K562 (cell line): ENCODE measurements at regions not wholly inside any gene's neighbourhood (a gene's known extent, or its start where the extent isn't known, plus 50 kb on each side); places are given as distances from the start of the nearest gene placed in this dataset.

Experiments
- ATAC-seq: fragments of 200-7000 bp; cut with Tn5 transposase; 3 replicates; pipeline ENCODE4 v1.9.1; 2020; ENCODE audit warnings: moderate library complexity
- BruUV-seq: library from RNA; stranded (reverse); fragments of 400-500 nt; replicated peaks from 2 replicates; lab custom pipeline; 2021; lab: Mats Ljungman, UMichigan
- CTCF ChIA-PET: fragments of 300-600 bp; formaldehyde crosslinking; extraction: SDS; loops from one replicate; lab custom pipeline; 2021; ENCODE audit warnings: low intra/inter-chr PET ratio; lab: Yijun Ruan, JAX
- POLR2A ChIA-PET: fragments of 300-600, 350-650 bp; sonication (Branson Sonifier 250); formaldehyde crosslinking; extraction: SDS; loops from one replicate; lab custom pipeline; 2021; ENCODE audit warnings: antibody characterized with exemption, inconsistent platforms; lab: Yijun Ruan, JAX
- DNase-seq, 4 experiments: peaks; one replicate each; pipeline versions ENCODE4 v3.0.0 to v3.0.0-alpha.2; 2011 to 2018; ENCODE audit warnings: low spot score in 3 of 4, mixed read lengths in 3 of 4; ENCODE audit errors: extremely low read depth in 1 of 4
- FAIRE-seq: peaks from 2 replicates; lab custom pipeline; 2011; peaks lifted over from hg19 to GRCh38; lab: Jason Lieb, UNC
- H2AFZ ChIP-seq: 2 replicates; pipeline ENCODE4 v1.6.0; 2011; ENCODE audit warnings: low read depth, low read length, control low read depth, inconsistent platforms
- H3K27ac ChIP-seq: fragments of 200-600 bp; 3 replicates; pipeline ENCODE4 v1.8.0; 2011; ENCODE audit warnings: low read depth, mild to moderate bottlenecking, control low read depth, inconsistent platforms, low read length, moderate library complexity, mixed read lengths; ENCODE audit errors: extremely low read depth
- H3K27me3 ChIP-seq, 2 experiments: fragments of 300-600 bp in 1 of 2; 2 replicates in 1 of 2; 3 replicates in 1 of 2; pipeline versions ENCODE4 v1.6.0 to v1.8.0; 2011; ENCODE audit warnings: inconsistent platforms in 2 of 2, low read length in 2 of 2, mild to moderate bottlenecking in 1 of 2, mixed read lengths in 1 of 2, moderate library complexity in 1 of 2; ENCODE audit not compliant: control insufficient read depth in 2 of 2, insufficient read depth in 2 of 2
- H3K36me3 ChIP-seq: fragments of 300-600 bp; 3 replicates; pipeline ENCODE4 v1.8.0; 2011; ENCODE audit warnings: mild to moderate bottlenecking, low read length, inconsistent platforms; ENCODE audit not compliant: control insufficient read depth, insufficient read depth
- H3K4me1 ChIP-seq, 2 experiments: fragments of 200-600 bp in 1 of 2; replicated peaks in 1 of 2; 2 replicates in 1 of 2; 3 replicates in 1 of 2; pipeline versions ENCODE4 v1.5.1 to v1.8.0; 2011; ENCODE audit warnings: inconsistent platforms in 2 of 2, low read length in 2 of 2, mild to moderate bottlenecking in 1 of 2, mixed read lengths in 1 of 2, moderate library complexity in 1 of 2; ENCODE audit not compliant: control insufficient read depth in 2 of 2, insufficient read depth in 2 of 2
- H3K4me2 ChIP-seq: 2 replicates; pipeline ENCODE4 v1.6.1; 2011; ENCODE audit warnings: low read length, control low read depth, inconsistent platforms, mixed read lengths; ENCODE audit not compliant: insufficient read depth
- H3K4me3 ChIP-seq: fragments of 200-600 bp; sonication (generic), shearing (Covaris generic); 2 replicates; pipeline ENCODE4 v1.5.1; 2016; ENCODE audit warnings: control low read depth, inconsistent platforms
- H3K79me2 ChIP-seq: fragments of 200-600 bp; 3 replicates; pipeline ENCODE4 v1.8.0; 2011; ENCODE audit warnings: low read length, inconsistent platforms; ENCODE audit not compliant: control insufficient read depth, insufficient read depth
- H3K9ac ChIP-seq, 2 experiments: 2 replicates each; pipeline versions ENCODE4 v1.6.0 to v1.6.1; 2011; ENCODE audit warnings: low read depth in 2 of 2, low read length in 2 of 2, control low read depth in 1 of 2, inconsistent platforms in 1 of 2, mild to moderate bottlenecking in 1 of 2, mixed read lengths in 1 of 2; ENCODE audit not compliant: insufficient read depth in 1 of 2
- H3K9me1 ChIP-seq: one replicate; pipeline ENCODE4 v1.6.0; 2011; ENCODE audit warnings: inconsistent platforms, mild to moderate bottlenecking, low read length, moderate library complexity; ENCODE audit not compliant: control insufficient read depth, insufficient read depth
- H3K9me3 ChIP-seq: replicated peaks from 2 replicates; pipeline ENCODE4 v1.5.1; 2011; ENCODE audit warnings: low read depth, low read length, inconsistent platforms; ENCODE audit not compliant: control insufficient read depth, insufficient read depth
- H4K20me1 ChIP-seq: replicated peaks from 2 replicates; pipeline ENCODE4 v1.6.1; 2011; ENCODE audit warnings: low read length, inconsistent platforms, mixed read lengths; ENCODE audit not compliant: control insufficient read depth, insufficient read depth
- ARNT ChIP-seq, 2 experiments: fragments of 450-650 bp; IDR thresholded peaks; 2 replicates each; pipeline ENCODE4 v1.6.1; 2016; ENCODE audit warnings: mild to moderate bottlenecking in 1 of 2
- DACH1 ChIP-seq: fragments of 450-650 bp; IDR thresholded peaks from 2 replicates; pipeline ENCODE4 v1.6.1; 2018; ENCODE audit not compliant: partially characterized antibody
- ELF1 ChIP-seq: fragments of 200-800 bp; sonication (Bioruptor generic); IDR thresholded peaks from 2 replicates; pipeline ENCODE4 v1.6.1; 2016; ENCODE audit warnings: missing genetic modification characterization, missing compliant biosample characterization
- ETS1 ChIP-seq: conservative IDR thresholded peaks from 2 replicates; pipeline ENCODE4 v1.6.1; 2011; ENCODE audit warnings: low read depth, mild to moderate bottlenecking, low read length; ENCODE audit not compliant: control insufficient read depth
- EWSR1 ChIP-seq: fragments of 450-650 bp; IDR thresholded peaks from 2 replicates; pipeline ENCODE4 v1.6.1; 2018; ENCODE audit warnings: borderline replicate concordance, mild to moderate bottlenecking, low read depth, moderate library complexity; ENCODE audit not compliant: partially characterized antibody
- LARP7 ChIP-seq: fragments of 450-650 bp; IDR thresholded peaks from 2 replicates; pipeline ENCODE4 v1.6.1; 2016
- MAZ ChIP-seq, 2 experiments: fragments of 450-650 bp in 1 of 2; sonication (generic) in 1 of 2; formaldehyde crosslinking; IDR thresholded peaks in 1 of 2; conservative IDR thresholded peaks in 1 of 2; 2 replicates each; pipeline versions ENCODE4 v1.4.0 to v1.5.0; 2020; ENCODE audit warnings: mild to moderate bottlenecking in 1 of 2, missing genetic modification reagents in 1 of 2
- MIER1 ChIP-seq: fragments of 450-650 bp; IDR thresholded peaks from 2 replicates; pipeline ENCODE4 v1.6.1; 2016; ENCODE audit warnings: antibody characterized with exemption, mild to moderate bottlenecking, low read depth
- NR2C1 ChIP-seq, 2 experiments: fragments of 450-650 bp; IDR thresholded peaks; 2 replicates each; pipeline ENCODE4 v1.6.1; 2017; ENCODE audit warnings: mild to moderate bottlenecking in 2 of 2, antibody characterized with exemption in 1 of 2, inconsistent platforms in 1 of 2, missing compliant biosample characterization in 1 of 2, missing genetic modification characterization in 1 of 2
- POLR2G ChIP-seq: fragments of 200-400 bp; formaldehyde crosslinking; IDR thresholded peaks from 2 replicates; pipeline ENCODE4 v1.6.1; 2017; ENCODE audit warnings: low read depth, mild to moderate bottlenecking, antibody characterized with exemption, low read length, moderate library complexity
- POLR3A ChIP-seq: IDR thresholded peaks from 2 replicates; pipeline ENCODE4 v1.6.1; 2011; ENCODE audit warnings: borderline replicate concordance, mild to moderate bottlenecking, moderate library complexity; ENCODE audit not compliant: insufficient read length, insufficient read depth; ENCODE audit errors: extremely low read depth
- POLR3G ChIP-seq: IDR thresholded peaks from 2 replicates; pipeline ENCODE4 v1.6.1; 2011; ENCODE audit not compliant: insufficient read length, insufficient replicate concordance; ENCODE audit errors: extremely low read depth
- RBM34 ChIP-seq: fragments of 200-400 bp; formaldehyde crosslinking; IDR thresholded peaks from 2 replicates; pipeline ENCODE4 v1.6.1; 2018; ENCODE audit warnings: low read length, borderline replicate concordance; ENCODE audit not compliant: insufficient read depth
- SAP30 ChIP-seq: fragments of 200-600 bp; sonication (generic); IDR thresholded peaks from 2 replicates; pipeline ENCODE4 v1.6.1; 2012; ENCODE audit warnings: borderline replicate concordance, low read depth, mild to moderate bottlenecking, moderate library complexity, low read length, control low read depth, inconsistent platforms; ENCODE audit not compliant: insufficient read depth, poor library complexity, severe bottlenecking
- ZFP1 ChIP-seq: fragments of 450-650 bp; formaldehyde crosslinking; IDR thresholded peaks from 2 replicates; pipeline ENCODE4 v1.4.0; 2020; ENCODE audit warnings: mild to moderate bottlenecking, mixed read lengths
- ZKSCAN8 ChIP-seq: fragments of 200-800 bp; sonication (Bioruptor generic); IDR thresholded peaks from 2 replicates; pipeline ENCODE4 v1.6.1; 2016; ENCODE audit warnings: missing genetic modification characterization, missing compliant biosample characterization
- ZNF239 ChIP-seq: fragments of 250-450 bp; sonication (Bioruptor Pico); IDR thresholded peaks from 2 replicates; pipeline ENCODE4 v1.4.0; 2020; ENCODE audit warnings: mild to moderate bottlenecking
- ZNF57 ChIP-seq: fragments of 450-650 bp; formaldehyde crosslinking; IDR thresholded peaks from 2 replicates; pipeline ENCODE4 v1.4.0; 2020; ENCODE audit warnings: mild to moderate bottlenecking, moderate library complexity
- ZNF668 ChIP-seq: fragments of 250-450 bp; sonication (Bioruptor Pico); IDR thresholded peaks from 2 replicates; pipeline ENCODE4 v1.8.0; 2022; ENCODE audit warnings: mild to moderate bottlenecking, inconsistent platforms
- ZNF696 ChIP-seq: fragments of 250-450 bp; sonication (Bioruptor Pico); conservative IDR thresholded peaks from 2 replicates; pipeline ENCODE4 v1.4.0; 2020; ENCODE audit warnings: mild to moderate bottlenecking, moderate library complexity
- WGBS: fragments of 100-300 bp; shearing (Covaris generic); methylation state at CpG from one replicate; pipeline ENCODE4 v1.1.6; 2016; ENCODE audit warnings: low coverage, mixed read lengths; ENCODE audit not compliant: insufficient coverage; ENCODE audit errors: missing lambda C conversion rate; 5-methylcytosine and 5-hydroxymethylcytosine counted together
- in situ Hi-C: fragments of 300-500 bp; cut with MboI; formaldehyde crosslinking; loops from 4 replicates; pipeline ENCODE4 v1.15.0; 2018; ENCODE audit warnings: inconsistent platforms, mixed read lengths
- intact Hi-C: fragments of 100-400 bp; cut with micrococcal nuclease; formaldehyde crosslinking; loops from 2 replicates; pipeline ENCODE4 v1.14.2; 2022

- Histone ChIP-seq H3K79me2 (no peaks in the 10 kb centered on the region), H3K27ac (no peak overlapping the region), H2AFZ (no peak overlapping the region), H3K27me3 (no peaks in the 10 kb centered on the region), H4K20me1 (no peaks in the 10 kb centered on the region), H3K4me2 (no peak overlapping the region), H3K4me1 (no peaks in the 10 kb centered on the region), H3K9ac (no peak overlapping the region), H3K9me1 (no peaks in the 10 kb centered on the region), H3K4me3 (no peak overlapping the region), H3K36me3 (no peaks in the 10 kb centered on the region), H3K9me3 (no peaks in the 10 kb centered on the region)
- TF ChIP-seq NR2C1 (IDR thresholded peaks at IDR 0.05) (no peak), NR2C1 (tag; IDR thresholded peaks at IDR 0.05) (no peak), ZNF696 (CRISPR knock-in tag) (no peak), SAP30 (no peak), EWSR1 (no peak), RBM34 (no peak), DACH1 (no peak), MAZ (CRISPR knock-in tag; conservative IDR thresholded peaks at IDR 0.05 in 1 of 2, IDR thresholded peaks at IDR 0.05 in 1 of 2) (no peak), ELF1 (no peak), ZNF668 (CRISPR knock-in tag) (no peak), MIER1 (no peak), POLR3A (no peak), ZFP1 (CRISPR knock-in tag) (no peak), ETS1 (no peak), POLR3G (no peak), ZNF57 (CRISPR knock-in tag) (no peak), ARNT (IDR thresholded peaks at IDR 0.05) (no peak), POLR2G (no peak), ZKSCAN8 (CRISPR knock-in tag) (no peak), LARP7 (no peak), ZNF239 (CRISPR knock-in tag) (no peak)
- ChIA-PET POLR2A (no interaction called here), CTCF (no interaction called here)
- no peak for ATAC-seq
- FAIRE-seq = no peak
- 0% methylated on average over 3 of the region's 3 CpGs for whole genome bisulfite sequencing
- no TSS peak for BruUV-seq
- in situ Hi-C loops = no loop called here
- intact Hi-C loops = no loop called here
- DNase-seq = no peak
Measured at GRCh38 chr1:73033640-73034039, 751.3 kb upstream of the NEGR1 start.
